ENCODE measurements at regions not wholly inside any gene's neighbourhood (a gene's known extent, or its start where the extent isn't known, plus 50 kb on each side); places are given as distances from the start of the nearest gene placed in this dataset.

DNA sequence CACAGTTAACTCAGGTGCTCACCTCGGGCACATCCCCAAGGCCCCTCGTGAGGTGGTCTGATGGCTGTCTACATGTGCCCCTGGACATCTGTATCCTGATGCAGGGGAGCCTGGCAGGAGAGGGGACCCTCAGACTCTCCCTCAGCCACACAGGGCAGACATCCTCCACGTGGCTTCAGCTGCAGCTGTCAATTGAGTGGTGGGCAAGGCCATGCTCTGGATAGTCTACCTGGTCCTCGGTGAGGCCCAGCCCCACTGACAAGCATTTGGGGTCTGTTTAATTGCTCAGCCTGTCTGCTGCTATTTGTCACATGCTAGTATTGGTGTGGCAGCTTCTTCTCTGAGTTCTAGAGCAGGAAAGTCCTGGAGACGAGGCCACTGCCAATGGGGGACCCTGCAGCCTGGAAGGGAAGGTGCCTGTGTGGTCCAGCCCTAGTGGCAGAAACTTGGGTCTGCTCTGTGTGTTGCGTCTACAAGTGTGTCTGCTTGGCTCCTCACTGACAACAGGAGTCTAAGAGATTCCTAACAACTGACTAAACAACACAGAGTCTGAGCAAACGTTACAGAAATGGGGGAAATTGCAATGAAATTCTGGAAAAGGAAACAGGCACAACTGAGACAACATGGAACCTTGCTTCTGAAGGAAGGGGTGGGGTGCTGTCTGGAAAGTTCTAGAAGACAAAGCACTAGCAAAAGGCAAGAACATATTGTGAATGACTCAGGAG is 59.3 kb upstream of the IGFBP3 start:
- no peak for TF ChIP-seq POLR2A (IDR thresholded peaks at IDR 0.05; ENCODE audit: low read depth, low read length)
- TF ChIP-seq TAF1 (IDR thresholded peaks at IDR 0.05; ENCODE audit: low read depth, low read length) = no peak
- TF ChIP-seq SPI1 (IDR thresholded peaks at IDR 0.05; ENCODE audit: low read depth, low read length) = no peak

DNA sequence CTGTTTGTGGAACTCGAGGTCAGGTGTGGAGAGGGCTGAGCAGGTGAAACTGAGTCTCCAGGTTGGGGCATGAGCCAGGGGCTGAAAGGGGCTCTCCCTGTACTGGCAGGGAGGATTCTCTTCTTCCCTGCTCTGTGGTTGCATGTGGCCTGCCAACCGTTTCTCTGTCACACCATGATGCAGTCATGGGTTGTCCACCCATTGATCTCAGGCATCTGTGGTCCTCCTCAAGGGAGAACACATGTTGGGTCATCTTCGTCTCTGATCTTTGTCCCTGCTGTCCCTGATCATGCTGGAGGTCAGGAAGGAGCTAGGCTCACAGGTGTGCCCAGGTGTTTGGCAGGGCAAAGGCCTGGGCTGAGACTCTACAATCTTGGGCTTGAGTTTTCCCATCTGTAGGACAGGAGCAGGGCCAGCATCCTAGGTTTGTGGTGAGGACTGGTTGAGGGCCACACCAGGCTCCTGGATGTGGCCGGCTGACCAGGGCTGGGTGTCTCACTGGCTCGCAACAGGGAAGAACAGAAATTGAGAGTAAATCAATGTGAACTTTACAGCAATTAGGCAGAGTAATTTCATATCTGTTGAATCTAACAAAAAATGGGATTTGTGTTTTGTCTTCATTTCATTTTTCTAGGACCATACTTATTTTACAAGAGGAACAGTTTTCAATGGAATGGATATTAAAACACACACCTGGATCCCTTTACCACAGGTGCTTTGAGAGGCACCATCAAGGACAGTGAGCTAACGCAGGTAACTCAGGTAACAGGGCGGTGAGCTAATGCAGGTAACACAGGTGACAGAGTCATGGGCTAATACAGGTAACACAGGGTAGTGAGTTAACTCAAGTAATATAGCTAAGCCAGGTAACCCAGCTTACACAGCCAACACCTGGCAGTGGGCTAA is 58.5 kb upstream of the IGFBP3 start:
- DNase-seq (ENCODE audit: insufficient read length, low spot score) (no peak), FAIRE-seq (no peak)
- no peak for TF ChIP-seq POU2F2 (IDR thresholded peaks at IDR 0.05; ENCODE audit: low read depth, low read length)
- no peak for TF ChIP-seq TAF1 (IDR thresholded peaks at IDR 0.05; ENCODE audit: low read depth, low read length)
- no peak for TF ChIP-seq SPI1 (IDR thresholded peaks at IDR 0.05; ENCODE audit: low read depth, low read length)
- TF ChIP-seq POLR2AphosphoS5 (IDR thresholded peaks at IDR 0.05; ENCODE audit: low read depth, low read length) = no peak
- no peak for TF ChIP-seq PAX5 (IDR thresholded peaks at IDR 0.05; ENCODE audit: insufficient read depth, low read length, severe bottlenecking)
- TF ChIP-seq POLR2A (IDR thresholded peaks at IDR 0.05; ENCODE audit: low read depth, low read length) = no peak

More for the DNA sequence above, 59.3 kb upstream of the IGFBP3 start:
- DNase-seq (ENCODE audit: insufficient read length, low spot score) (no peak), FAIRE-seq (no peak)

DNA sequence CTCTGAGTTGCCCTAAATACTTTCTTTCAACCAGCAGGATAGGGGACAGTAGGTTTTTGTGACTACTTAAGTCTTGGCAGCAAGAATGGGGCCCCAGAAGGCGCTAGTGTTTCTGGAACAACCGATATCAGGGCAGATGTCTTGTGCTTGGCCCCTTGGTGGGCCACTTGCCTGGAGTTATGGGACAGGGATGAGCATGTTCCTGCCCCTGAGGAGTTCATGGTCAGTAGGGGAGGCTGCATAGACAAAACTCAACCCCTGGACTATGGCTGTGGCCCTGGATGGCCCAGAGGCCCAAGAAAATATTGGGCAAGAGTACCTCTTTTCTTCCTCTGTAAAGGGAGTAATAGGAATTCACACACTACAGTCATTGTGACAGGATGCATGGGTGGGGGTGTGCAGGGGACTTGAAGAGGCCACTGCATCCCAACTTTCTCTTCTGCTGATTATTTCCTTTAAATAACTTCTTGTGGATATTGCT is 57.7 kb upstream of the IGFBP3 start:
- no peak for DNase-seq (ENCODE audit: insufficient read length, low spot score)
- no peak for FAIRE-seq
- TF ChIP-seq POU2F2 (IDR thresholded peaks at IDR 0.05; ENCODE audit: low read depth, low read length) (no peak), TAF1 (IDR thresholded peaks at IDR 0.05; ENCODE audit: low read depth, low read length) (no peak), SPI1 (IDR thresholded peaks at IDR 0.05; ENCODE audit: low read depth, low read length) (no peak), POLR2A (IDR thresholded peaks at IDR 0.05; ENCODE audit: low read depth, low read length) (no peak), POLR2AphosphoS5 (IDR thresholded peaks at IDR 0.05; ENCODE audit: low read depth, low read length) (no peak)

DNA sequence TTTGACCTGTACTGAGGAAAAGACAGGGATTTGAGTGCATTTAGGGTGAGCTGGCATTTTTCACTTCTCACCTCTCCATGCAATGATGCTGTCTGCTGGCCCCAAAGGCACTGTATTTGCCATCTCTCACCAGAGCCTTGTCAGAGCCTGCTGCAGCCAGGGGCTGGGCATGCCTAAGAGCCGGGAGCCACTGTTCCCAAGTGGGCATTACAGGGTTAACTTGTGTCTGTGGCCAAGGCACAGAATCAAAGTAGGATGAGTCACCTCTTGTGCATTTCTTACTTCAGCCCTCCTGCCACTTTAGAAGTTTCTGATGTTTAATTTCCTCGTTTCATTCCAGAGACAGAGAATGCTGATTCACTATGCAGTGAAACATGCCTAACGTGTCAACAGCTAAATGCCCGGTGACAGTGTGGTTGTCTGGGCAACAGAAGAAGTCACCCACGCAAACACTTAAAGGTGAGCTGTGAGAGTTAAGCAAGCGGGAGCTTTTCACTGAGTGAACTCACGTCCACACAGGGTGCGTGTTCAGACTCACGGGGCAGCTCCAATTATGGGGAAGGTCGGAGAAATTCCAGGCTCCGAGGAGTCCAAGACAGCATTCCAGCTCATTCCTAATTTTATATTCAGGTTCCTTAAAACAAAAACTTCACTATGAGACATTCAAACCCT is 57.1 kb upstream of the IGFBP3 start:
- FAIRE-seq (no peak), DNase-seq (ENCODE audit: insufficient read length, low spot score) (no peak)
- no peak for TF ChIP-seq SPI1 (IDR thresholded peaks at IDR 0.05; ENCODE audit: low read depth, low read length)
- TF ChIP-seq POU2F2 (IDR thresholded peaks at IDR 0.05; ENCODE audit: low read depth, low read length) = no peak
- no peak for TF ChIP-seq TAF1 (IDR thresholded peaks at IDR 0.05; ENCODE audit: low read depth, low read length)
- no peak for TF ChIP-seq PAX5 (IDR thresholded peaks at IDR 0.05; ENCODE audit: insufficient read depth, low read length, severe bottlenecking)
- TF ChIP-seq POLR2A (IDR thresholded peaks at IDR 0.05; ENCODE audit: low read depth, low read length) = no peak
- no peak for TF ChIP-seq POLR2AphosphoS5 (IDR thresholded peaks at IDR 0.05; ENCODE audit: low read depth, low read length)

DNA sequence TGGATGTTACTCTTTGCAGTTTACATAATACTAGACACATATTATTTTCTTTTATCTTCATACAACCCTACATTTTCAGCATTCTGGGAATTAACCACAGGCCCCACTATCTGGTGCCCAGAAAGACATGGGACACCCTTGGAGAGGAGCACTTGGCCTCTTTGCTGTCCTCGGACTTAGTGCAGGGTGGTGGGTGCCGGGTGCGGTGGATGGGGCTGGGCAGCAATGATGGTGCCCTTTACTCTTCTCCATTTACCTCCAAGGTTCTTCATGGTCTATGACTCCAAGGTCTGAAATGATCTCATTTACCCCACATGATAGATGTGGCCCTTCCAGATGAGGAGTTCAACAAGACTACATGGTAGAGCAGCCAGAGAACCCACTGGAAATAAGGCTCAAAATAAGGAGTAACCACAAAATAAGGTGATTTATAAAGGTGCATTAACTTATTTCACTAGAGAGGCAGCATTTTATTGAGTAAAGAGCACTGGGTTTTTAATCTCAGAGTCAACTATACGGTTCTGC is 56.2 kb upstream of the IGFBP3 start:
- no peak for FAIRE-seq
- DNase-seq (ENCODE audit: insufficient read length, low spot score) = no peak
- TF ChIP-seq POLR2A (IDR thresholded peaks at IDR 0.05; ENCODE audit: low read depth, low read length) (no peak), POU2F2 (IDR thresholded peaks at IDR 0.05; ENCODE audit: low read depth, low read length) (no peak), PAX5 (IDR thresholded peaks at IDR 0.05; ENCODE audit: insufficient read depth, low read length, severe bottlenecking) (no peak), TAF1 (IDR thresholded peaks at IDR 0.05; ENCODE audit: low read depth, low read length) (no peak), POLR2AphosphoS5 (IDR thresholded peaks at IDR 0.05; ENCODE audit: low read depth, low read length) (no peak), SPI1 (IDR thresholded peaks at IDR 0.05; ENCODE audit: low read depth, low read length) (no peak)

DNA sequence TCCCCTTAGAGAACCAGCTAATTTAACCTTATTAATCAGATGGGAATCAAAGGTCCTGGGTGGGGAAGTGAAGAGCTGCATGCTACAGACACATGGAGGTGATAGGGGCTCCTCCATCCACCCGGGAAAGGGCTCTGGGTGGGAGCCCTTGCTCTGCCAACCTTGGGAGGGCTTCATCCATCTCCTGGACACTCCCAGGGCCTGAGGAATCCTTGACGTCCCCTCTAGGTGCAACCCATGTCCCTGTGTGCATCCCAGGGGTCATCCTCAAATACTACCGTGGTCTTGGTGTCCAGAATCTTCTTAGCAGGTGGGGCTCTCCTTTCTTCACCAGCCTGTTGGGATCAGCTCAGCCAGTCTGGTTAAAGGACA is 55.4 kb upstream of the IGFBP3 start:
- TF ChIP-seq TAF1 (IDR thresholded peaks at IDR 0.05; ENCODE audit: low read depth, low read length) = no peak
- TF ChIP-seq PAX5 (IDR thresholded peaks at IDR 0.05; ENCODE audit: insufficient read depth, low read length, severe bottlenecking) = no peak
- TF ChIP-seq SPI1 (IDR thresholded peaks at IDR 0.05; ENCODE audit: low read depth, low read length) = no peak
- TF ChIP-seq POLR2A (IDR thresholded peaks at IDR 0.05; ENCODE audit: low read depth, low read length) = no peak
- no peak for TF ChIP-seq POLR2AphosphoS5 (IDR thresholded peaks at IDR 0.05; ENCODE audit: low read depth, low read length)
- no peak for FAIRE-seq

DNA sequence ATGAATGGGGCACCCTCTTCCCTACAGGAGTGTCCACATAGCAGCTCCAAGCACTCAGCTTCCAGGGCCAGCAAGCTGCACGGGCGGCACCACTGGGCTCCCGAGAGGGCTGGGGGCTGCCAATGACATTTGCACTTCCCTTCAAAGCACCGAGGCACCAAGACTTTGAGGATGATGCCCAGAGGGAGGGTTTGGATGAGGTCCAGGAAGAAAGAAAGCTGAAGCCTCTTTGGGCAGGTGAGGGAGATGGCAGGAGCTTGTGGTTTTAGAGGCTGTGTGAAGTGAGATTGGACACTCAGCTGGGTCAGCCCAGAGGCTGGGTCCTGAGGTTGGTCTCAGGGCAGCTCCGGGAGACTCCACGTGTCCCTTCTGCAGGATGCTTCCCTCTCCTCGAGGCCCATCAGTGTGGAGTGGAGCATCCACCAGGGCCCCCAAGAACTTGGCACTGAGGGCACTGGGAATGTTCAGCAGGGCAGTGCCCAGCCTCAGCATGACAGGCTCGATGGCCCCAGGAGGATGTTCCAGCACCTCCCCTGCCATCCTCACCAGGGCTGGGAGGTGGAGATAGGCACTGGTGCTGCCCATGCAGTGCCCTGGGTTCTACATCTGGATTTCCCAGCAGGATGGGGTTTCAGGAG is 54.9 kb upstream of the IGFBP3 start:
- TF ChIP-seq POLR2A (IDR thresholded peaks at IDR 0.05; ENCODE audit: low read depth, low read length) = no peak
- no peak for TF ChIP-seq POU2F2 (IDR thresholded peaks at IDR 0.05; ENCODE audit: low read depth, low read length)
- no peak for TF ChIP-seq TAF1 (IDR thresholded peaks at IDR 0.05; ENCODE audit: low read depth, low read length)
- no peak for TF ChIP-seq PAX5 (IDR thresholded peaks at IDR 0.05; ENCODE audit: insufficient read depth, low read length, severe bottlenecking)
- TF ChIP-seq POLR2AphosphoS5 (IDR thresholded peaks at IDR 0.05; ENCODE audit: low read depth, low read length) = no peak
- no peak for TF ChIP-seq SPI1 (IDR thresholded peaks at IDR 0.05; ENCODE audit: low read depth, low read length)
- DNase-seq (ENCODE audit: insufficient read length, low spot score) (no peak), FAIRE-seq (no peak)

More for the DNA sequence above, 55.4 kb upstream of the IGFBP3 start:
- DNase-seq (ENCODE audit: insufficient read length, low spot score) = no peak

DNA sequence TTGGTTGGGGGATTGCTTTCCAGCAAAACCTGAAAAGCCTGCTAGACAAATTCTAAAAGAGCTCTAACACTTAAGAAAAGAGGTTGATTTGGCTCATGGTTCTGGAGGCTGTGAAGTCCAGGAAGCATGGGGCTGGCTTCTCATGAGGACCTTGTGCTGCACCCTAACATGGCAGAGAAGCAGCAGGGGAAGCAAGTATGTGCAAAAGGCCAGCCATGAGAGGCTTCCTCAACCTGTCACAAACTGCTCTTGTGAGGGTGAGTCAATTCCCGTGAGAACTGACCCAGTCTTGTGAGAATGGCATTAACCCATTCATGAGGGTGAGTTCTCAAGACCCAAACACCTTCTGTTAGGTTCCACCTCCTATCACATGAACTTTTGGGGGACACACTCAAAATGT is 54.3 kb upstream of the IGFBP3 start:
- TF ChIP-seq TAF1 (IDR thresholded peaks at IDR 0.05; ENCODE audit: low read depth, low read length) (no peak), POLR2AphosphoS5 (IDR thresholded peaks at IDR 0.05; ENCODE audit: low read depth, low read length) (no peak), POU2F2 (IDR thresholded peaks at IDR 0.05; ENCODE audit: low read depth, low read length) (no peak), POLR2A (IDR thresholded peaks at IDR 0.05; ENCODE audit: low read depth, low read length) (no peak), SPI1 (IDR thresholded peaks at IDR 0.05; ENCODE audit: low read depth, low read length) (no peak), PAX5 (IDR thresholded peaks at IDR 0.05; ENCODE audit: insufficient read depth, low read length, severe bottlenecking) (no peak)
- DNase-seq (ENCODE audit: insufficient read length, low spot score) (no peak), FAIRE-seq (no peak)
